ENCODE measurements at regions not wholly inside any gene's neighbourhood (a gene's known extent, or its start where the extent isn't known, plus 50 kb on each side); places are given as distances from the start of the nearest gene placed in this dataset.

GRCh38 chr6:145023116-145023726 is 712.1 kb downstream of the EPM2A start:
- Histone ChIP-seq H3K27ac (ENCODE audit: low read length) (no peak overlapping the region), H3K9ac (ENCODE audit: low read length) (no peak overlapping the region), H3K79me2 (ENCODE audit: low read length) (no peaks in the 10 kb centered on the region), H3K9me2 (replicated peaks; ENCODE audit: insufficient read depth, low read length) (no peaks in the 10 kb centered on the region), H3K4me2 (ENCODE audit: low read depth, low read length) (no peak overlapping the region), H3K36me3 (replicated peaks; ENCODE audit: insufficient read depth, low read length) (no peaks in the 10 kb centered on the region), H3F3A (ENCODE audit: insufficient read depth, low read length) (no peaks in the 10 kb centered on the region), H3K27me3 (replicated peaks; ENCODE audit: insufficient read depth, low read length) (no peaks in the 10 kb centered on the region), H4K20me1 (ENCODE audit: insufficient read depth, low read length) (no peaks in the 10 kb centered on the region), H3K4me3 (ENCODE audit: low read length) (no peak overlapping the region), H2AFZ (ENCODE audit: low read length) (no peak overlapping the region), H3K4me1 (ENCODE audit: low read length) (no peaks in the 10 kb centered on the region), H3K9me3 (replicated peaks; ENCODE audit: insufficient read depth, low read length) (no peaks in the 10 kb centered on the region)
- DNase-seq: no peak
- TF ChIP-seq EZH2 (optimal IDR thresholded peaks at IDR 0.05; ENCODE audit: low read depth, low read length) (no peak), EZH2phosphoT487 (IDR thresholded peaks at IDR 0.05; ENCODE audit: low read length) (no peak), CTCF (IDR thresholded peaks at IDR 0.05; ENCODE audit: low read length) (no peak)

GRCh38 chr6:145025488-145025887 is 709.8 kb downstream of the EPM2A start:
- Histone ChIP-seq H3K27ac (ENCODE audit: low read length) (no peak overlapping the region), H3K4me2 (ENCODE audit: low read depth, low read length) (no peak overlapping the region), H3K4me1 (ENCODE audit: low read length) (no peaks in the 10 kb centered on the region), H3F3A (ENCODE audit: insufficient read depth, low read length) (no peaks in the 10 kb centered on the region), H3K36me3 (replicated peaks; ENCODE audit: insufficient read depth, low read length) (no peaks in the 10 kb centered on the region), H3K27me3 (replicated peaks; ENCODE audit: insufficient read depth, low read length) (no peaks in the 10 kb centered on the region), H3K9me2 (replicated peaks; ENCODE audit: insufficient read depth, low read length) (no peaks in the 10 kb centered on the region), H3K9me3 (replicated peaks; ENCODE audit: insufficient read depth, low read length) (no peaks in the 10 kb centered on the region), H3K9ac (ENCODE audit: low read length) (no peak overlapping the region), H3K79me2 (ENCODE audit: low read length) (no peaks in the 10 kb centered on the region), H3K4me3 (ENCODE audit: low read length) (no peak overlapping the region), H2AFZ (ENCODE audit: low read length) (no peak overlapping the region), H4K20me1 (ENCODE audit: insufficient read depth, low read length) (no peaks in the 10 kb centered on the region)
- DNase-seq: no peak
- TF ChIP-seq CTCF (IDR thresholded peaks at IDR 0.05; ENCODE audit: low read length) (no peak), EZH2phosphoT487 (IDR thresholded peaks at IDR 0.05; ENCODE audit: low read length) (no peak), EZH2 (optimal IDR thresholded peaks at IDR 0.05; ENCODE audit: low read depth, low read length) (no peak)

GRCh38 chr6:145026267-145026679 is 709.0 kb downstream of the EPM2A start:
- no peak for DNase-seq
- Histone ChIP-seq H3K4me1 (ENCODE audit: low read length) (no peaks in the 10 kb centered on the region), H3K79me2 (ENCODE audit: low read length) (no peaks in the 10 kb centered on the region), H3K9ac (ENCODE audit: low read length) (no peak overlapping the region), H3K4me3 (ENCODE audit: low read length) (no peak overlapping the region), H3K9me3 (replicated peaks; ENCODE audit: insufficient read depth, low read length) (no peaks in the 10 kb centered on the region), H3K9me2 (replicated peaks; ENCODE audit: insufficient read depth, low read length) (no peaks in the 10 kb centered on the region), H3K27me3 (replicated peaks; ENCODE audit: insufficient read depth, low read length) (no peaks in the 10 kb centered on the region), H4K20me1 (ENCODE audit: insufficient read depth, low read length) (no peaks in the 10 kb centered on the region), H3K27ac (ENCODE audit: low read length) (no peak overlapping the region), H2AFZ (ENCODE audit: low read length) (no peak overlapping the region), H3K4me2 (ENCODE audit: low read depth, low read length) (no peak overlapping the region), H3F3A (ENCODE audit: insufficient read depth, low read length) (no peaks in the 10 kb centered on the region), H3K36me3 (replicated peaks; ENCODE audit: insufficient read depth, low read length) (no peaks in the 10 kb centered on the region)
- no peak for TF ChIP-seq EZH2 (optimal IDR thresholded peaks at IDR 0.05; ENCODE audit: low read depth, low read length)
- no peak for TF ChIP-seq EZH2phosphoT487 (IDR thresholded peaks at IDR 0.05; ENCODE audit: low read length)
- no peak for TF ChIP-seq CTCF (IDR thresholded peaks at IDR 0.05; ENCODE audit: low read length)
